NCI-H510A treated with DMSO at 0.1 percent for 48 hours (cell line): ENCODE measurements at regions not wholly inside any gene's neighbourhood (a gene's known extent, or its start where the extent isn't known, plus 50 kb on each side); places are given as distances from the start of the nearest gene placed in this dataset.
"Not testable (repeated sequence)": the region's sequence is repeated elsewhere in the genome, so short reads cannot be mapped to it uniquely, and the experiment has no call there.

Experiments used
- DNase-seq: peaks from one replicate; lab custom pipeline; 2025; lab: John Stamatoyannopoulos, UW

- no peak for DNase-seq
These were observed 233.0 kb upstream of the PRKD1 start for GRCh38 chr14:30160608-30161007.

- DNase-seq: no peak
These were observed 234.4 kb upstream of the PRKD1 start for GRCh38 chr14:30162066-30162465.

GRCh38 chr14:30165255-30165654 lies 237.6 kb upstream of the PRKD1 start:
- no peak for DNase-seq

GRCh38 chr14:30177781-30178180 lies 250.1 kb upstream of the PRKD1 start:
- no peak for DNase-seq

GRCh38 chr14:30179381-30180130 lies 251.9 kb upstream of the PRKD1 start:
- no peak for DNase-seq

GRCh38 chr14:30180219-30180618 lies 252.6 kb upstream of the PRKD1 start:
- no peak for DNase-seq

- no peak for DNase-seq
These were observed 258.2 kb upstream of the PRKD1 start for GRCh38 chr14:30185832-30186231.

- DNase-seq: no peak
These were observed 264.1 kb upstream of the PRKD1 start for GRCh38 chr14:30191639-30192279.

- DNase-seq: no peak
These were observed 265.5 kb upstream of the PRKD1 start for GRCh38 chr14:30193101-30193500.

- no peak for DNase-seq
These were observed 266.3 kb upstream of the PRKD1 start for GRCh38 chr14:30193845-30194501.

GRCh38 chr14:30194741-30195148 lies 267.1 kb upstream of the PRKD1 start:
- no peak for DNase-seq

GRCh38 chr14:30195941-30196340 lies 268.3 kb upstream of the PRKD1 start:
- no peak for DNase-seq

- no peak for DNase-seq
These were observed 269.2 kb upstream of the PRKD1 start for GRCh38 chr14:30196861-30197260.

- DNase-seq: not testable (repeated sequence)
These were observed 271.1 kb upstream of the PRKD1 start for GRCh38 chr14:30198720-30199119.

GRCh38 chr14:30204431-30204980 lies 276.9 kb upstream of the PRKD1 start:
- DNase-seq: no peak

- no peak for DNase-seq
These were observed 281.5 kb upstream of the PRKD1 start for GRCh38 chr14:30209136-30209535.

- no peak for DNase-seq
These were observed 283.0 kb upstream of the PRKD1 start for GRCh38 chr14:30210630-30211029.

GRCh38 chr14:30211326-30211725 lies 283.7 kb upstream of the PRKD1 start:
- no peak for DNase-seq

GRCh38 chr14:30214014-30214413 lies 286.4 kb upstream of the PRKD1 start:
- no peak for DNase-seq

- DNase-seq: peak; percentile 45
These were observed 286.9 kb upstream of the PRKD1 start for GRCh38 chr14:30214461-30215090.

- no peak for DNase-seq
These were observed 291.3 kb upstream of the PRKD1 start for GRCh38 chr14:30218907-30219306.

GRCh38 chr14:30221546-30221945 lies 293.9 kb upstream of the PRKD1 start:
- DNase-seq: no peak
